ENCODE measurements at regions not wholly inside any gene's neighbourhood (a gene's known extent, or its start where the extent isn't known, plus 50 kb on each side); places are given as distances from the start of the nearest gene placed in this dataset.

GRCh38 chr10:3471927-3472286 lies 299.3 kb upstream of the PITRM1 start:
- H3K27me3 ChIP-seq = no peaks in the 10 kb centered on the region
- peak overlapping the region; percentile 84 for H3K27ac ChIP-seq
- H3K36me3 ChIP-seq = no peaks in the 10 kb centered on the region
- H2AFZ ChIP-seq (replicated peaks) = no peak overlapping the region
- peaks cover 25% of the 10 kb centered on the region for H3K4me1 ChIP-seq
- H3K4me3 ChIP-seq = no peak overlapping the region
- no peaks in the 10 kb centered on the region for H3K36me3 Mint-ChIP-seq
- DNase-seq (ENCODE audit: low spot score) = no peak
- peaks cover 3% of the 10 kb centered on the region for H3K27me3 Mint-ChIP-seq (ENCODE audit: insufficient read depth, low read depth)
- H3K4me1 Mint-ChIP-seq = peaks cover 59% of the 10 kb centered on the region
- no peak overlapping the region for H3K9ac ChIP-seq
- peaks cover 15% of the 10 kb centered on the region for H3F3A ChIP-seq (ENCODE audit: low read depth)
- no peak for TF ChIP-seq EZH2 (IDR thresholded peaks at IDR 0.05)
- no peak for TF ChIP-seq EZH2phosphoT487 (IDR thresholded peaks at IDR 0.05)
- TF ChIP-seq CTCF (IDR thresholded peaks at IDR 0.05) = no peak
- H3K4me2 ChIP-seq = no peak overlapping the region
- peaks cover 13% of the 10 kb centered on the region for H3K9me3 Mint-ChIP-seq
- peak overlapping the region; percentile 78 for H3K27ac Mint-ChIP-seq
- no peak overlapping the region for H3K4me3 Mint-ChIP-seq
- no peaks in the 10 kb centered on the region for H3K9me3 ChIP-seq (ENCODE audit: low read depth)
- H4K20me1 ChIP-seq (ENCODE audit: low read depth) = no peaks in the 10 kb centered on the region
- H3K79me2 ChIP-seq (ENCODE audit: low read depth) = no peaks in the 10 kb centered on the region

- H3F3A ChIP-seq (ENCODE audit: low read depth) = peaks cover 15% of the 10 kb centered on the region
- peak overlapping the region; percentile 84 for H3K27ac ChIP-seq
- H3K27me3 Mint-ChIP-seq (ENCODE audit: insufficient read depth, low read depth) = peaks cover 3% of the 10 kb centered on the region
- H3K4me1 ChIP-seq = peaks cover 28% of the 10 kb centered on the region
- no peak for DNase-seq (ENCODE audit: low spot score)
- peak overlapping the region; percentile 78 for H3K27ac Mint-ChIP-seq
- no peak overlapping the region for H3K4me3 Mint-ChIP-seq
- no peaks in the 10 kb centered on the region for H3K79me2 ChIP-seq (ENCODE audit: low read depth)
- no peaks in the 10 kb centered on the region for H4K20me1 ChIP-seq (ENCODE audit: low read depth)
- H3K36me3 ChIP-seq = no peaks in the 10 kb centered on the region
- no peak overlapping the region for H3K4me2 ChIP-seq
- no peak overlapping the region for H2AFZ ChIP-seq (replicated peaks)
- no peaks in the 10 kb centered on the region for H3K9me3 ChIP-seq (ENCODE audit: low read depth)
- peaks cover 58% of the 10 kb centered on the region for H3K4me1 Mint-ChIP-seq
- H3K9me3 Mint-ChIP-seq = peaks cover 13% of the 10 kb centered on the region
- TF ChIP-seq EZH2phosphoT487 (IDR thresholded peaks at IDR 0.05) = no peak
- TF ChIP-seq EZH2 (IDR thresholded peaks at IDR 0.05) = no peak
- TF ChIP-seq CTCF (IDR thresholded peaks at IDR 0.05) = no peak
- H3K36me3 Mint-ChIP-seq = no peaks in the 10 kb centered on the region
- H3K27me3 ChIP-seq = no peaks in the 10 kb centered on the region
- H3K4me3 ChIP-seq = no peak overlapping the region
- no peak overlapping the region for H3K9ac ChIP-seq
Measured at GRCh38 chr10:3471472-3471871, 298.9 kb upstream of the PITRM1 start.

- Histone ChIP-seq H3K79me2 (ENCODE audit: low read depth) (no peaks in the 10 kb centered on the region), H3F3A (ENCODE audit: low read depth) (peaks cover 15% of the 10 kb centered on the region), H3K9ac (no peak overlapping the region), H3K9me3 (ENCODE audit: low read depth) (no peaks in the 10 kb centered on the region), H3K36me3 (no peaks in the 10 kb centered on the region), H3K27ac (no peak overlapping the region), H3K4me2 (no peak overlapping the region), H3K27me3 (no peaks in the 10 kb centered on the region), H4K20me1 (ENCODE audit: low read depth) (no peaks in the 10 kb centered on the region), H2AFZ (replicated peaks) (no peak overlapping the region), H3K4me3 (no peak overlapping the region), H3K4me1 (peaks cover 28% of the 10 kb centered on the region)
- H3K4me1 Mint-ChIP-seq = peaks cover 53% of the 10 kb centered on the region
- DNase-seq (ENCODE audit: low spot score) = no peak
- no peaks in the 10 kb centered on the region for H3K36me3 Mint-ChIP-seq
- TF ChIP-seq EZH2phosphoT487 (IDR thresholded peaks at IDR 0.05) (no peak), CTCF (IDR thresholded peaks at IDR 0.05) (no peak), EZH2 (IDR thresholded peaks at IDR 0.05) (no peak)
- H3K27me3 Mint-ChIP-seq (ENCODE audit: insufficient read depth, low read depth) = peaks cover 6% of the 10 kb centered on the region
- no peak overlapping the region for H3K4me3 Mint-ChIP-seq
- H3K27ac Mint-ChIP-seq = no peak overlapping the region
- H3K9me3 Mint-ChIP-seq = peaks cover 10% of the 10 kb centered on the region
Measured at GRCh38 chr10:3470191-3470590, 297.6 kb upstream of the PITRM1 start.

All from neural progenitor cell (in vitro differentiated cells).